ENCODE measurements at regions not wholly inside any gene's neighbourhood (a gene's known extent, or its start where the extent isn't known, plus 50 kb on each side); places are given as distances from the start of the nearest gene placed in this dataset.

- Histone ChIP-seq H3K27ac (ENCODE audit: low read depth in 1 of 2, low read length in 2 of 2) (no peak overlapping the region), H3K27me3 (ENCODE audit: control insufficient read depth in 4 of 4, insufficient read depth in 4 of 4, low read length in 3 of 4) (no peaks in the 10 kb centered on the region), H3K9me3 (ENCODE audit: control insufficient read depth in 4 of 4, low read length in 3 of 4) (no peaks in the 10 kb centered on the region), H3K4me3 (ENCODE audit: low read depth in 1 of 3, low read length in 3 of 3) (no peak overlapping the region), H3K9ac (ENCODE audit: low read depth in 1 of 2, low read length in 2 of 2) (no peak overlapping the region), H3K36me3 (ENCODE audit: control insufficient read depth in 4 of 4, insufficient read depth in 3 of 4, low read depth in 1 of 4, low read length in 3 of 4) (no peaks in the 10 kb centered on the region), H3K4me1 (ENCODE audit: control insufficient read depth in 4 of 4, insufficient read depth in 4 of 4, low read length in 3 of 4) (no peaks in the 10 kb centered on the region)
- TF ChIP-seq CTCF (IDR thresholded peaks at IDR 0.05; ENCODE audit: low read depth, low read length, missing input control) (peak; percentile 32), FOXA2 (IDR thresholded peaks at IDR 0.05) (no peak), JUND (IDR thresholded peaks at IDR 0.05) (no peak), TAF1 (conservative IDR thresholded peaks at IDR 0.05) (no peak), MAX (IDR thresholded peaks at IDR 0.05) (no peak), RXRA (IDR thresholded peaks at IDR 0.05) (no peak), RAD21 (IDR thresholded peaks at IDR 0.05) (peak; percentile 67 to 74), SP1 (IDR thresholded peaks at IDR 0.05) (no peak), GABPA (IDR thresholded peaks at IDR 0.05 in 1 of 2, conservative IDR thresholded peaks at IDR 0.05 in 1 of 2) (no peak), REST (IDR thresholded peaks at IDR 0.05) (no peak), HNF4G (IDR thresholded peaks at IDR 0.05) (no peak), EGR1 (IDR thresholded peaks at IDR 0.05; ENCODE audit: low read depth in 2 of 2) (no peak)
- DNase-seq (ENCODE audit: low spot score) = no peak
- WGBS = 18% methylated on average over 1 of the region's 1 CpG
Observed at GRCh38 chr6:76682842-76683241, 610.4 kb upstream of the IMPG1 start.

GRCh38 chr6:76681781-76682180 is 609.3 kb upstream of the IMPG1 start:
- Histone ChIP-seq H3K9ac (ENCODE audit: low read depth in 1 of 2, low read length in 2 of 2) (no peak overlapping the region), H3K36me3 (ENCODE audit: control insufficient read depth in 4 of 4, insufficient read depth in 3 of 4, low read depth in 1 of 4, low read length in 3 of 4) (no peaks in the 10 kb centered on the region), H3K9me3 (ENCODE audit: control insufficient read depth in 4 of 4, low read length in 3 of 4) (no peaks in the 10 kb centered on the region), H3K4me1 (ENCODE audit: control insufficient read depth in 4 of 4, insufficient read depth in 4 of 4, low read length in 3 of 4) (no peaks in the 10 kb centered on the region), H3K27ac (ENCODE audit: low read depth in 1 of 2, low read length in 2 of 2) (no peak overlapping the region), H3K27me3 (ENCODE audit: control insufficient read depth in 4 of 4, insufficient read depth in 4 of 4, low read length in 3 of 4) (no peaks in the 10 kb centered on the region), H3K4me3 (ENCODE audit: low read depth in 1 of 3, low read length in 3 of 3) (no peak overlapping the region)
- DNase-seq (ENCODE audit: low spot score) = no peak
- TF ChIP-seq MAX (IDR thresholded peaks at IDR 0.05) (no peak), FOXA2 (IDR thresholded peaks at IDR 0.05) (no peak), RAD21 (IDR thresholded peaks at IDR 0.05) (no peak), GABPA (IDR thresholded peaks at IDR 0.05 in 1 of 2, conservative IDR thresholded peaks at IDR 0.05 in 1 of 2) (no peak), EGR1 (IDR thresholded peaks at IDR 0.05; ENCODE audit: low read depth in 2 of 2) (no peak), HNF4A (conservative IDR thresholded peaks at IDR 0.05) (no peak), JUND (IDR thresholded peaks at IDR 0.05) (no peak), NR2F2 (IDR thresholded peaks at IDR 0.05) (no peak), TAF1 (conservative IDR thresholded peaks at IDR 0.05) (no peak), RXRA (IDR thresholded peaks at IDR 0.05) (no peak), ZBTB33 (IDR thresholded peaks at IDR 0.05) (no peak), FOXA1 (IDR thresholded peaks at IDR 0.05) (no peak), REST (IDR thresholded peaks at IDR 0.05) (no peak), SP1 (IDR thresholded peaks at IDR 0.05) (no peak), YY1 (IDR thresholded peaks at IDR 0.05) (no peak), ATF3 (IDR thresholded peaks at IDR 0.05) (no peak), HNF4G (IDR thresholded peaks at IDR 0.05) (no peak)

Data from liver (tissue), 8 donors.